HG03575 (cell line): ENCODE measurements at regions not wholly inside any gene's neighbourhood (a gene's known extent, or its start where the extent isn't known, plus 50 kb on each side); places are given as distances from the start of the nearest gene placed in this dataset.

Experiments
- ATAC-seq: cut with Tn5 transposase; IDR thresholded peaks from one replicate; pipeline ENCODE4 v1.9.1; 2021; ENCODE audit not compliant: unreplicated experiment, insufficient number of reproducible peaks, low FRiP score; ENCODE audit errors: extremely low read depth

GRCh38 chr9:84445737-84446136 lies 105.2 kb upstream of the SLC28A3 start:
- ATAC-seq = no peak

DNA sequence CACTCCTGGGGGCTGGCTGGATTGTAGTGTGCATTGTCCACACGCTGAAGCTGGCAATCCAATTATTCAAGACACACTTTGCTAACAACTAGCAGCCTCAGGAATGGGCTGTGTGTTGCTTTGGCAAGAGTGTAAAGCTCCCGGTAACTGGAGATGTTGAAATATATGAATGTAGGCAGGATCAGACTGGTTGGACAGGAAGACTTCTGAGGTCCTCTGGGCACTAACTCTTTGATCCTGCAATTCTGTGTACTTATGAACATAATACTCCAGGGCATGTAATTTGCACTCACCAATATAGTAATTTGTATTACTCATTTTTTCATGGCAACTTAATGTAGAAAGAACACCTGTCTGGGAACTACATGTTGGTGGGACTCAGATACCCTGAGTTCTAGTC lies 106.7 kb upstream of the SLC28A3 start:
- ATAC-seq = no peak

GRCh38 chr9:84450029-84450428 lies 109.5 kb upstream of the SLC28A3 start:
- ATAC-seq = no peak

GRCh38 chr9:84456527-84456926 lies 116.0 kb upstream of the SLC28A3 start:
- no peak for ATAC-seq

- no peak for ATAC-seq
These were observed 120.1 kb upstream of the SLC28A3 start for GRCh38 chr9:84460695-84461094.

GRCh38 chr9:84463272-84463671 lies 122.7 kb upstream of the SLC28A3 start:
- ATAC-seq = no peak

- ATAC-seq = no peak
These were observed 126.2 kb upstream of the SLC28A3 start for GRCh38 chr9:84466580-84467285.

GRCh38 chr9:84471816-84472215 lies 131.3 kb upstream of the SLC28A3 start:
- ATAC-seq = no peak

DNA sequence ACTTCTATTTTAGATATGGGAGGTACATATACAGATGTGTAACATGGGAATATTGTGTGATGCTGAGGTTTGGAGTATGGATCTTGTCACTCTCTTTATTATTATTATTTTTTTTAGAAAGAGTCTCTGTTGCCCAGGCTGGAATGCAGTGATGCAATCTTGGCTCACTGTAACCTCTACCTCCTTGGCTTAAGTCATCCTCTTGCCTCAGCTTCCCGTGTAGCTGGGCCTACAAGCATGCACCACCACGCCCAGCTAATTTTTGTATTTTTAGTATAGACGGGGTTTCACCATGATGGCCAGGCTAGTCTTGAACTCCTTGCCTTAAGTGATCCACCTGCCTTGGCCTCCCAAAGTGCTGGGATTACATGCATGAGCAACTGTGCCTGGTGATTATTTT lies 138.4 kb upstream of the SLC28A3 start:
- ATAC-seq = no peak

- ATAC-seq = no peak
These were observed 139.5 kb upstream of the SLC28A3 start for GRCh38 chr9:84480071-84480470.

DNA sequence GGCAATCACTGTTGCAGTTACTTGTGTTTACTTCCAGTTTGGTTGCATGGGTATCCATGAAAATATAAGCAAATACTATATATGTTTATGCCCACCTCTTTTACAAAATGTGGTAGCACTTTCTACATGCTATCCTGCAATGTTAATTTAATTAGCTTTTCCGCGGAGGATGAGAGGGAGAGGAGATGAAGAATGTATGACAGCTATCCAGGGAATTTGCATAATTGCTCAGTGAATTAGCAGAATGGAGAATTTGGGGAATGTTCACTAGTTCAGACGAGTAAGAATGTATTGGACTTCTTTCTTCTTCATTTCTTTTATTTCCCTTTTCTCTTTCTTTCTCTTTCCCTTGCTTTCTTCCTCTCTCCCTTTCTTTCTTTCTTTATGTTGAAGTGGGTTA lies 140.7 kb upstream of the SLC28A3 start:
- no peak for ATAC-seq

DNA sequence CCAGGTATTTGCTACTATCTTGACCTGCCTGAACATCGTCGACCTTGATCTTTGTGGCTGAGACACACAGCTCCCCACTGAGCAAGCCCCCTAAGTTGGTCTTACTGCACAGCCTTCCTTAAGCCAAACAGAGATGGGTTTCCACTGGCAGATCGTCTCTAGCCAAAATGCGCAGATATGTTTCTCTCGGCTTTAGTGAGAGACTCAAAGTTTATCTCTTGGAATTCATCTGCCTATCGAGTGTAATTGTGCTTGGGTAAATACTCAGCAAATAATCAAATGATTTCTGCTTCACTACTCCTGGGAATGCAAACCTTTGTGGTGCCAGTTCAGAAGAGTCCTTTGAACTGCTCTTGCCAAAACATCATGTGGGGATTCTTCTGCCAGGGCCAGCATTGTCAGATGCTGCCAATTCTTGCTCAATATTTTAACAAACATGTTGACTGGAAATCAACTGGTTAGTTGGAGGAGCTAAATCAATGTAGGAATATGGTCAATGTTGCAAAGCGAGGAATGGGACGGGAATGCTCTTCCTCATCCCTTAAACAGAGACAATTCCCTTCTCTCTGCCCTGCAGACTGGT lies 141.2 kb upstream of the SLC28A3 start:
- no peak for ATAC-seq

DNA sequence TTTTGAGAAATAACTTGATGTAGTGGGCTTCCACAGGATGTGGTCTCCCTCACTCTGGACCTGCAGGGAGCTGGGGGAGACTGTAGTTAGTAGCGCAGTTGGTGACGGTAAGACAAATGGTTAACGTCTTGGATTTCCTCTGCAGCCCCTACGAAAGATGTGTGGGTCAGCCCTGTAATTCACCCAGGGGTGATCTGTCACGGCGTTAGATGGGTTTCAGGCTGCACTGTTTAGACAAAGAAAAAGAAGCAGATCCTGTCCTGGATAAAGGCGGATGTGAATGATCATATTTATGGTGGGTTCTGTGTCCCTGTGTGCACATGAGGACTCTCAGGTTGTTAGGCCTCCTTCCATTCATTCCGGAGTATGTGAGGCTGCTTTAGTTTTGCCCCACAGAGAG lies 142.0 kb upstream of the SLC28A3 start:
- ATAC-seq = no peak

DNA sequence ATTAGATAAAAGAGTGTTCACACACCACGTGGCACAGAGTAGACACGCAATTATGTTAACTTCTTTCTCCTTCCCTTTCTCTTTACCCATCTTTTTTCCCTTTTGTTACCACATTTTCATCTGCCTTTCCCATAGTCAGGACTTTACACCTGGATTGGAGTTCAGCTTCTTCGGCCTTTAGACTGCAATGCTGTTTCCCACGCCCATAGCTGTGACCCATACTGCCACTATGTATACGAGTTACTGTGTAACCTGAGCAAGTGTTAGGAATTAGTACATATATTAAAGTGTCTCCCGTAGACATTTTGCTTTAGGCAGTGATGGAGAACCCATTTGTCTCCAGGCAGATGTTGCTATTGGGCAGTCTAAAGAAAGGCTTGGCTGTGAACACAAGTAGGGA lies 143.6 kb upstream of the SLC28A3 start:
- no peak for ATAC-seq

- no peak for ATAC-seq
These were observed 145.0 kb upstream of the SLC28A3 start for GRCh38 chr9:84485539-84485938.

DNA sequence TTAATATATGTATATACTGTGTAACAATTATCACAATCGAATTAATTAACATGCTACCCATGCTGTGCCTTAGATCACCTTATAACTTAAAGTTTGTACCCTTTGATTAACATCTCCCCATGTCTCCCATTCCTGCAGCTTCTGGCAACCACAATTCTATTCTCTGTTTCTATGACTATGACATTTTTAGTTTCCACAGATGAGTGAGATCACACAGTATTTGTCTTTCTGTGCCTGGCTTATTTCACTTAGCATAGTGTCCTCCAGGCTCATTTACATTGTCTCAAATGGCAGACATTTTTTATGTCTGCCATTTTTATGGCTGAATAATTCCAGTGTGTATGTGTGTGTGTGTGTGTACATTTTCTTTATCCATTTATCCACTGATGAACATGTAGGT lies 146.1 kb upstream of the SLC28A3 start:
- ATAC-seq = no peak

GRCh38 chr9:84490206-84490841 lies 149.8 kb upstream of the SLC28A3 start:
- no peak for ATAC-seq

DNA sequence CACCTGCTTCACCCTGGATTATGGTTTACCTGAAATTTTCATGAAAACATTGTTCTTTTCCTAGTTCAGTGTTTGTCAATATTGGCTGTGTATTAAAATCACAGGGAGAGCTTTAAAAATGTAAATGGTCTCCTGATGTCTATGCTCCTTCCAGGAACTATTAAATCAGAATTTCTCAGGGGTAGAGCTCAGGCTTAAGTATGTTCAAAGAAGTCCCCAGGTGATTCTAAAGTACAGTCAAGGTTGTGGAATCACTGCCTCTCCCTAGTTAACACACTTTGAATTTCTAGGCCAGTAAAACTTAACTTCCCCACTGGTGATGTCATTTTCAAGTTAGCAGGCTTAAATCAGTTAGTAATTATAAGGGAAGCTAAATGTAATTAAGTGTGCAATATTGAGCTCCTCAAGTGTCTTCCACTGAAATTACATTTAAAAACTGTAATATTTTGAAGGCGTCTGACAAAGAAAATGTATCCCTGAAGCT lies 150.3 kb upstream of the SLC28A3 start:
- ATAC-seq = no peak

- ATAC-seq = no peak
These were observed 152.0 kb upstream of the SLC28A3 start for GRCh38 chr9:84492366-84493159.
